ENCODE measurements at regions not wholly inside any gene's neighbourhood (a gene's known extent, or its start where the extent isn't known, plus 50 kb on each side); places are given as distances from the start of the nearest gene placed in this dataset.
"Not testable (repeated sequence)": the region's sequence is repeated elsewhere in the genome, so short reads cannot be mapped to it uniquely, and the experiment has no call there.

- intact Hi-C loops (cut with DNase I, micrococcal nuclease), result no loop called here
- POLR2A ChIA-PET, result no interaction called here
- Histone ChIP-seq H3K27me3 (ENCODE audit: control insufficient read depth in 1 of 2, insufficient read depth in 2 of 2, low read length in 2 of 2) (no peaks in the 10 kb centered on the region), H3K27ac (ENCODE audit: low read depth in 1 of 2, low read length in 2 of 2) (no peak overlapping the region), H3K4me3 (ENCODE audit: low read length) (no peak overlapping the region), H3K4me1 (ENCODE audit: insufficient read depth, low read length) (no peaks in the 10 kb centered on the region), H3K36me3 (ENCODE audit: insufficient read depth, low read length) (no peaks in the 10 kb centered on the region), H3K9me3 (ENCODE audit: control insufficient read depth in 1 of 2, insufficient read depth in 1 of 2, low read length in 2 of 2) (no peaks in the 10 kb centered on the region)
- DNase-seq (no peak), ATAC-seq (ENCODE audit: poor library complexity) (no peak)
- Mint-ChIP-seq H3K4me1 (ENCODE audit: low read depth) (no peaks in the 10 kb centered on the region), H3K27me3 (no peaks in the 10 kb centered on the region), H3K27ac (no peak overlapping the region), H3K36me3 (ENCODE audit: low read depth) (no peaks in the 10 kb centered on the region), H3K4me3 (no peak overlapping the region), H3K9me3 (no peaks in the 10 kb centered on the region)
- CTCF ChIA-PET, result no interaction called here
- TF ChIP-seq, protein P1, sequence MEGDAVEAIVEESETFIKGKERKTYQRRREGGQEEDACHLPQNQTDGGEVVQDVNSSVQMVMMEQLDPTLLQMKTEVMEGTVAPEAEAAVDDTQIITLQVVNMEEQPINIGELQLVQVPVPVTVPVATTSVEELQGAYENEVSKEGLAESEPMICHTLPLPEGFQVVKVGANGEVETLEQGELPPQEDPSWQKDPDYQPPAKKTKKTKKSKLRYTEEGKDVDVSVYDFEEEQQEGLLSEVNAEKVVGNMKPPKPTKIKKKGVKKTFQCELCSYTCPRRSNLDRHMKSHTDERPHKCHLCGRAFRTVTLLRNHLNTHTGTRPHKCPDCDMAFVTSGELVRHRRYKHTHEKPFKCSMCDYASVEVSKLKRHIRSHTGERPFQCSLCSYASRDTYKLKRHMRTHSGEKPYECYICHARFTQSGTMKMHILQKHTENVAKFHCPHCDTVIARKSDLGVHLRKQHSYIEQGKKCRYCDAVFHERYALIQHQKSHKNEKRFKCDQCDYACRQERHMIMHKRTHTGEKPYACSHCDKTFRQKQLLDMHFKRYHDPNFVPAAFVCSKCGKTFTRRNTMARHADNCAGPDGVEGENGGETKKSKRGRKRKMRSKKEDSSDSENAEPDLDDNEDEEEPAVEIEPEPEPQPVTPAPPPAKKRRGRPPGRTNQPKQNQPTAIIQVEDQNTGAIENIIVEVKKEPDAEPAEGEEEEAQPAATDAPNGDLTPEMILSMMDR (IDR thresholded peaks at IDR 0.05), result no peak
Measured at GRCh38 chr4:17009871-17010367, 111.5 kb upstream of the LDB2 start.

DNA sequence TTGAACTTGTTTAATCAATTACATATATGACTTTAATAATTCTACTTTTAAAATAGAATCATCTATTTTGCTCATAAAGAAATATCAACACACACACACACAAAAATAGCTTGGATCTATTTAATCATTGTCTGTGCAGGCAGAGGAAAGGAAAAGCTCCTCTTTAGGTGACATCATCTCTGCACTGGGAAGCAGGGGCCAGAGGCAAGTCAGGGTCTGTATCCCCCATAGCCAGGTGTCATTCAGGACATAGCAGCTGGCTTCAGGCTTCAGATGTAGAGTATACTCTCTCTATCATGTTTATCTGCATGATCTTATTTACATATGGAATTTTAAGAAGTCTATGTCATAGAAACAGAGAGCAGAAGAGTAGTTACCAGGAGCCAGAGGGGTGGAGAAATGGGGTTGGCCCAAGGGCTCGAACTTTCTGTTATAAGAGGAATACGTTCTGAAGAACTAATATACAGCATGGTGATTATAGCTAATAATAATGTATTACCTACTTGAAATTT, 110.4 kb upstream of the LDB2 start:
- TF ChIP-seq, protein P1 (IDR thresholded peaks at IDR 0.05), result no peak
- no peaks in the 10 kb centered on the region for H3K9me3 ChIP-seq (ENCODE audit: control insufficient read depth in 1 of 2, insufficient read depth in 1 of 2, low read length in 2 of 2)
- H3K27me3 Mint-ChIP-seq, result no peaks in the 10 kb centered on the region
- no peak overlapping the region for H3K4me3 Mint-ChIP-seq
- no peak overlapping the region for H3K27ac Mint-ChIP-seq
- no peaks in the 10 kb centered on the region for H3K27me3 ChIP-seq (ENCODE audit: control insufficient read depth in 1 of 2, insufficient read depth in 2 of 2, low read length in 2 of 2)
- CTCF ChIA-PET, result no interaction called here
- H3K27ac ChIP-seq (ENCODE audit: low read depth in 1 of 2, low read length in 2 of 2), result no peak overlapping the region
- intact Hi-C loops (cut with DNase I, micrococcal nuclease), result no loop called here
- H3K4me3 ChIP-seq (ENCODE audit: low read length), result no peak overlapping the region
- H3K4me1 ChIP-seq (ENCODE audit: insufficient read depth, low read length), result no peaks in the 10 kb centered on the region
- no peak for DNase-seq
- no peaks in the 10 kb centered on the region for H3K36me3 ChIP-seq (ENCODE audit: insufficient read depth, low read length)
- no peaks in the 10 kb centered on the region for H3K4me1 Mint-ChIP-seq (ENCODE audit: low read depth)
- H3K9me3 Mint-ChIP-seq, result no peaks in the 10 kb centered on the region
- POLR2A ChIA-PET, result no interaction called here
- no peak for ATAC-seq (ENCODE audit: poor library complexity)
- no peaks in the 10 kb centered on the region for H3K36me3 Mint-ChIP-seq (ENCODE audit: low read depth)

DNA sequence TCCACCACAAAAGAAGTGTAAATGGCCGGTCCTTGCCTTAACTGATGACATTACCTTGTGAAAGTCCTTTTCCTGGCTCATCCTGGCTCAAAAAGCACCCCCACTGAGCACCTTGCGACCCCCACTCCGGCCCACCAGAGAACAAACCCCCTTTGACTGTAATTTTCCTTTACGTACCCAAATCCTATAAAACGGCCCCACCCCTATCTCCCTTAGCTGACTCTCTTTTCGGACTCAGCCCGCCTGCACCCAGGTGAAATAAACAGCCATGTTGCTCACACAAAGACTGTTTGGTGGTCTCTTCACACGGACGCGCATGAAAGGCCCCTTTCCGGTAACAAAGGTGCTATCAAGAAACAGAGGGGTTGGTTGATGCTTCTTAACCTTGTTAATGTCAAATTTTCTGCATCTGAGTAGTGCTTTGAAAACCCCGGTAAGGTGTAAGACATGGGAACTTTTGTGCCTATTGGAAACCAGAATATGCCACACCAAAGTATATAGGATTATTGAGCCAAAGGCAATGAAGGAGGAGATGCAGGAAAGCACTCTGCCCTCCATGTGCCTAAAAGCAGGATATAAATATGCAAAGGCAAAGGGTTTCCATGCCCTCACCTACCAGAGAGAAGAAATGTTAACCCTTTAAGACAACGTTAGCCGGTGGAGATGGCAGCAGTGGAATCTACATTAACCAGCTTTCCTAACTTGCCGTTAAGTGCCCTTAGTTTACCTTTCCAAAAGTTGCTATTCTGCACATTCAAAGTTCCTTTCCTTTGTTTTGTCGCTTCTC, 105.4 kb upstream of the LDB2 start:
- H3K27ac ChIP-seq (ENCODE audit: low read depth in 1 of 2, low read length in 2 of 2); intact Hi-C loops (cut with DNase I, micrococcal nuclease); CTCF ChIA-PET; H3K4me1 ChIP-seq (ENCODE audit: insufficient read depth, low read length); H3K36me3 Mint-ChIP-seq (ENCODE audit: low read depth); H3K9me3 ChIP-seq (ENCODE audit: control insufficient read depth in 1 of 2, insufficient read depth in 1 of 2, low read length in 2 of 2); H3K4me3 Mint-ChIP-seq; H3K27me3 ChIP-seq (ENCODE audit: control insufficient read depth in 1 of 2, insufficient read depth in 2 of 2, low read length in 2 of 2); POLR2A ChIA-PET; H3K36me3 ChIP-seq (ENCODE audit: insufficient read depth, low read length); ATAC-seq (ENCODE audit: poor library complexity); H3K27ac Mint-ChIP-seq; H3K27me3 Mint-ChIP-seq; DNase-seq; H3K4me1 Mint-ChIP-seq (ENCODE audit: low read depth); H3K9me3 Mint-ChIP-seq; H3K4me3 ChIP-seq (ENCODE audit: low read length): not testable (repeated sequence)

DNA sequence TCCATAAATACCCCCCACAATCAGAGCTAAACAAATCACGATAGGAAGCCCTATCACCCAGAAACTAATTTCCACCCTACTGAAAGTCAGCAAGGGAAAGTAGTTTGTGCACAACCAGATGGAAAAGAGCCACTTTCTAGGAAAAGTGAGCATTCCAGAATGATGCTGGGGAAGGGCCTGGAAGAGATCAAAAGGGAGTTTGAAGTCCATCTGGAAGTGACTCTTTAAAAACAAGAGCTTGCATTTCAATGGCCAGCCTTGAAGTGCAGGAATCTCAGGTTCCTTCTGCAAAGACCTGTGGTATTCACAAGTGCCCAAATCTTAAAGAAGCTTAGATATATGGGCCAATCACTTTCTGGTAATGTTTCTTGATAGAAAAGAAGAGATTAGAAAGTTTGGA, 97.0 kb upstream of the LDB2 start:
- POLR2A ChIA-PET, result no interaction called here
- H3K4me3 ChIP-seq (ENCODE audit: low read length), result no peak overlapping the region
- ATAC-seq (ENCODE audit: poor library complexity) (no peak), DNase-seq (no peak)
- CTCF ChIA-PET, result no interaction called here
- Mint-ChIP-seq H3K4me1 (ENCODE audit: low read depth) (no peaks in the 10 kb centered on the region), H3K36me3 (ENCODE audit: low read depth) (no peaks in the 10 kb centered on the region), H3K4me3 (no peak overlapping the region), H3K27me3 (no peaks in the 10 kb centered on the region), H3K27ac (no peak overlapping the region), H3K9me3 (no peaks in the 10 kb centered on the region)
- TF ChIP-seq, protein P1 (IDR thresholded peaks at IDR 0.05), result no peak
- no peaks in the 10 kb centered on the region for H3K9me3 ChIP-seq (ENCODE audit: control insufficient read depth in 1 of 2, insufficient read depth in 1 of 2, low read length in 2 of 2)
- no peak overlapping the region for H3K27ac ChIP-seq (ENCODE audit: low read depth in 1 of 2, low read length in 2 of 2)
- intact Hi-C loops (cut with DNase I, micrococcal nuclease), result no loop called here
- H3K4me1 ChIP-seq (ENCODE audit: insufficient read depth, low read length), result no peaks in the 10 kb centered on the region
- H3K27me3 ChIP-seq (ENCODE audit: control insufficient read depth in 1 of 2, insufficient read depth in 2 of 2, low read length in 2 of 2), result peaks cover 0 to 2% of the 10 kb centered on the region in 2 experiments
- H3K36me3 ChIP-seq (ENCODE audit: insufficient read depth, low read length), result no peaks in the 10 kb centered on the region

Data from CD4-positive, alpha-beta T cell (primary cell).